GM12878 (cell line): ENCODE measurements at regions not wholly inside any gene's neighbourhood (a gene's known extent, or its start where the extent isn't known, plus 50 kb on each side); places are given as distances from the start of the nearest gene placed in this dataset.

Source experiments
- ATAC-seq: fragments of 200-7000 bp; cut with Tn5 transposase; 3 replicates; pipeline ENCODE4 v1.9.1; 2020; ENCODE audit warnings: mild to moderate bottlenecking, moderate library complexity
- BruUV-seq: library from RNA; stranded (reverse); fragments of 400-500 nt; replicated peaks from 2 replicates; lab custom pipeline; 2021; lab: Mats Ljungman, UMichigan
- CTCF ChIA-PET: fragments of 300-600 bp; sonication (Branson Sonifier 250); formaldehyde crosslinking; extraction: SDS; loops from one replicate; lab custom pipeline; 2021; ENCODE audit warnings: inconsistent platforms; lab: Yijun Ruan, JAX
- POLR2A ChIA-PET: fragments of 350-600 bp; formaldehyde crosslinking; extraction: SDS; loops from one replicate; lab custom pipeline; 2021; ENCODE audit warnings: inconsistent platforms; lab: Charles Lee
- RAD21 ChIA-PET: fragments of 300-600 bp; sonication (Branson Sonifier 250); formaldehyde crosslinking; loops from one replicate; lab custom pipeline; 2023; ENCODE audit warnings: antibody characterized with exemption; ENCODE audit not compliant: unreplicated experiment; lab: Charles Lee
- SMC1A ChIA-PET: fragments of 300-600 bp; sonication (Branson Sonifier 250); formaldehyde crosslinking; loops from one replicate; lab custom pipeline; 2023; ENCODE audit not compliant: unreplicated experiment, uncharacterized antibody; lab: Charles Lee
- DNase-seq: peaks from one replicate; pipeline ENCODE4 v3.0.0-alpha.2; 2011; ENCODE audit warnings: low read depth, low spot score
- FAIRE-seq: peaks from 3 replicates; lab custom pipeline; 2011; peaks lifted over from hg19 to GRCh38; lab: Jason Lieb, UNC
- H2AFZ ChIP-seq: 2 replicates; pipeline ENCODE4 v1.6.0; 2011; ENCODE audit warnings: low read depth, low read length, control low read depth; ENCODE audit not compliant: control insufficient read depth
- H3K27ac ChIP-seq: 2 replicates; pipeline ENCODE4 v1.5.1; 2011; ENCODE audit warnings: control low read depth; ENCODE audit not compliant: control insufficient read depth, insufficient read depth
- H3K27me3 ChIP-seq, 2 experiments: replicated peaks in 1 of 2; 2 replicates each; pipeline versions ENCODE4 v1.6.0 to v1.6.1; 2011; ENCODE audit warnings: low read length in 1 of 2; ENCODE audit not compliant: control insufficient read depth in 2 of 2, insufficient read depth in 2 of 2
- H3K36me3 ChIP-seq, 2 experiments: 2 replicates each; pipeline ENCODE4 v1.5.1; 2011; ENCODE audit warnings: low read length in 1 of 2; ENCODE audit not compliant: control insufficient read depth in 2 of 2, insufficient read depth in 2 of 2
- H3K4me1 ChIP-seq: 2 replicates; pipeline ENCODE4 v1.6.1; 2011; ENCODE audit warnings: mild to moderate bottlenecking, low read length, moderate library complexity, mixed read lengths; ENCODE audit not compliant: control insufficient read depth, insufficient read depth
- H3K4me2 ChIP-seq: 2 replicates; pipeline ENCODE4 v1.6.0; 2011; ENCODE audit warnings: control low read depth; ENCODE audit not compliant: control insufficient read depth, insufficient read depth
- H3K4me3 ChIP-seq: fragments of 200-600 bp; sonication (generic); 2 replicates; pipeline ENCODE4 v1.5.1; 2016
- H3K79me2 ChIP-seq: 2 replicates; pipeline ENCODE4 v1.6.0; 2011; ENCODE audit warnings: low read length; ENCODE audit not compliant: control insufficient read depth, insufficient read depth
- H3K9ac ChIP-seq: 2 replicates; pipeline ENCODE4 v1.8.0; 2011; ENCODE audit warnings: low read length, control low read depth, mixed read lengths; ENCODE audit not compliant: control insufficient read depth, insufficient read depth
- H3K9me3 ChIP-seq: replicated peaks from 3 replicates; pipeline ENCODE4 v1.5.1; 2011; ENCODE audit warnings: mild to moderate bottlenecking, low read length; ENCODE audit not compliant: control insufficient read depth, insufficient read depth
- H4K20me1 ChIP-seq: 2 replicates; pipeline ENCODE4 v1.6.0; 2011; ENCODE audit not compliant: control insufficient read depth, insufficient read depth
- ASH2L ChIP-seq: fragments of 300-600, 200-600 bp; sonication (generic); IDR thresholded peaks from 2 replicates; pipeline ENCODE4 v1.6.1; 2017; ENCODE audit warnings: low read depth, mild to moderate bottlenecking, borderline replicate concordance
- CBX3 ChIP-seq: fragments of 200-600 bp; sonication (generic); IDR thresholded peaks from 2 replicates; pipeline ENCODE4 v1.6.1; 2016; ENCODE audit warnings: low read depth, borderline replicate concordance
- CEBPB ChIP-seq, 2 experiments: fragments of 150-350 bp in 1 of 2; IDR thresholded peaks; 2 replicates each; pipeline ENCODE4 v1.6.1; 2012 to 2014; ENCODE audit warnings: low read depth in 2 of 2, low read length in 2 of 2, borderline replicate concordance in 1 of 2, inconsistent platforms in 1 of 2
- FOXM1 ChIP-seq: IDR thresholded peaks from 2 replicates; pipeline ENCODE4 v1.6.1; 2012; ENCODE audit warnings: low read depth, mild to moderate bottlenecking, inconsistent platforms, low read length, moderate library complexity
- HDAC6 ChIP-seq: fragments of 200-600 bp; sonication (generic); IDR thresholded peaks from one replicate; pipeline ENCODE4 v1.8.0; 2017; ENCODE audit warnings: antibody characterized with exemption; ENCODE audit not compliant: unreplicated experiment
- HDGF ChIP-seq: fragments of 450-650 bp; IDR thresholded peaks from 2 replicates; pipeline ENCODE4 v1.6.1; 2016; ENCODE audit warnings: antibody characterized with exemption
- IKZF2 ChIP-seq, 2 experiments: fragments of 450-650 bp; IDR thresholded peaks; 2 replicates each; pipeline ENCODE4 v1.6.1; 2017; ENCODE audit warnings: mild to moderate bottlenecking in 2 of 2, moderate library complexity in 2 of 2
- KLF5 ChIP-seq: fragments of 450-650 bp; IDR thresholded peaks from 2 replicates; pipeline ENCODE4 v1.6.1; 2014; ENCODE audit warnings: mild to moderate bottlenecking; ENCODE audit not compliant: partially characterized antibody
- MEF2A ChIP-seq: IDR thresholded peaks from 2 replicates; pipeline ENCODE4 v1.6.1; 2011; ENCODE audit warnings: low read depth, mild to moderate bottlenecking, low read length, moderate library complexity; ENCODE audit not compliant: insufficient read depth
- MYB ChIP-seq: fragments of 150-350 bp; IDR thresholded peaks from 2 replicates; pipeline ENCODE4 v1.6.1; 2014; ENCODE audit warnings: mild to moderate bottlenecking, low read depth, low read length, borderline replicate concordance
- NFYA ChIP-seq: IDR thresholded peaks from 2 replicates; pipeline ENCODE4 v1.6.1; 2011; ENCODE audit warnings: low read depth, mild to moderate bottlenecking, low read length, improper control_type of control experiment, borderline replicate concordance
- PAX5 ChIP-seq: IDR thresholded peaks from 2 replicates; pipeline ENCODE4 v1.6.1; 2011; ENCODE audit warnings: low read depth, low read length, borderline replicate concordance
- PML ChIP-seq: IDR thresholded peaks from 2 replicates; pipeline ENCODE4 v1.6.1; 2012; ENCODE audit warnings: low read length, inconsistent platforms
- SIX5 ChIP-seq: IDR thresholded peaks from 2 replicates; pipeline ENCODE4 v1.6.1; 2011; ENCODE audit warnings: mild to moderate bottlenecking, low read depth, low read length, moderate library complexity; ENCODE audit not compliant: severe bottlenecking
- SRF ChIP-seq, 2 experiments: IDR thresholded peaks; 2 replicates each; pipeline ENCODE4 v1.6.1; 2011; ENCODE audit warnings: low read depth in 2 of 2, low read length in 2 of 2, mild to moderate bottlenecking in 1 of 2, moderate library complexity in 1 of 2
- TCF12 ChIP-seq: IDR thresholded peaks from 2 replicates; pipeline ENCODE4 v1.6.1; 2011; ENCODE audit warnings: low read depth, mild to moderate bottlenecking, low read length
- WGBS: methylation state at CpG from one replicate; pipeline ENCODE4 v1.1.6; 2016; ENCODE audit warnings: low lambda C conversion rate; ENCODE audit not compliant: insufficient replicate concordance, insufficient coverage; ENCODE audit errors: missing lambda C conversion rate; 5-methylcytosine and 5-hydroxymethylcytosine counted together
- in situ Hi-C: fragments of 300-500 bp; cut with MboI; formaldehyde crosslinking; loops from 9 replicates; pipeline ENCODE4 v1.14.3; 2018; ENCODE audit warnings: mixed read lengths
- intact Hi-C: fragments of 100-400 bp; cut with micrococcal nuclease; formaldehyde crosslinking; loops from one replicate; pipeline ENCODE4 v1.14.2; 2022; ENCODE audit not compliant: unreplicated experiment
- TF ChIP-seq, protein P1 (sequence below): fragments of 450-650 bp; IDR thresholded peaks from 2 replicates; pipeline ENCODE4 v1.6.1; 2016; ENCODE audit warnings: mild to moderate bottlenecking
- TF ChIP-seq, protein P2 (sequence below): fragments of 450-650 bp; formaldehyde crosslinking; IDR thresholded peaks from 2 replicates; pipeline ENCODE4 v1.5.0; 2022; ENCODE audit warnings: mild to moderate bottlenecking, missing genetic modification characterization

DNA sequence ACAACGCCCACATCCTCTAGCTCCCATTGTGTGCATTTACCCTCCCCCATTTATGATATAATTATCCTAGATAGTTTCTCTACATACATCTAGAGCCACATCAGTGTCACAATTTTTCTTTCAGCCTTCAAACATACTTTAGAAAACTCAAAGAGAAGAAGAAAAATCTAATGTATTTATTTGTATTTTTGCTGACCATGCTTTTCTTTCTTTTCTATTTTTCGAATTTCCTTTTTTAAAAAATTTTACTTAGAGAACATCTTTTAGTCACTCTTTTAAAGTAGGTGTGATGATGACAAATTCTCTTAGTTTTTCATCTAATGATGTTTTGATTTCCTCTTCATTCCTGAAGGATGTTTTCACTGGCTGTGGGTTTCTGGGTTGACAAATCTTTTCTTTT lies 117.0 kb upstream of the CHL1 start:
- Histone ChIP-seq H2AFZ (no peak overlapping the region), H3K4me1 (no peaks in the 10 kb centered on the region), H3K9me3 (no peaks in the 10 kb centered on the region), H3K4me3 (no peak overlapping the region), H4K20me1 (no peaks in the 10 kb centered on the region), H3K36me3 (no peaks in the 10 kb centered on the region), H3K27me3 (no peaks in the 10 kb centered on the region; a peak in 1 of 4 replicates), H3K9ac (no peak overlapping the region), H3K79me2 (no peaks in the 10 kb centered on the region), H3K4me2 (no peak overlapping the region), H3K27ac (no peak overlapping the region)
- SMC1A ChIA-PET = interaction anchor here (0.9 to 3.3 kb wide), 5 partner anchors 26 to 293 kb away, joined by 3 to 14 read pairs (median 3); no protein-coding TSS in a partner anchor
- DNase-seq (no peak), FAIRE-seq (no peak), ATAC-seq (no peak)
- RAD21 ChIA-PET = interaction anchor here (1.8 kb wide), 1 partner anchor 275 kb away, joined by 7 read pairs; no protein-coding TSS in a partner anchor
- in situ Hi-C loops (no loop called here), intact Hi-C loops (no loop called here)
- POLR2A ChIA-PET = no interaction called here
- no peak for TF ChIP-seq SRF (IDR thresholded peaks at IDR 0.05; ENCODE audit: low read depth in 2 of 2, low read length in 2 of 2)
- TF ChIP-seq PAX5 = no peak
- TF ChIP-seq, protein P1, sequence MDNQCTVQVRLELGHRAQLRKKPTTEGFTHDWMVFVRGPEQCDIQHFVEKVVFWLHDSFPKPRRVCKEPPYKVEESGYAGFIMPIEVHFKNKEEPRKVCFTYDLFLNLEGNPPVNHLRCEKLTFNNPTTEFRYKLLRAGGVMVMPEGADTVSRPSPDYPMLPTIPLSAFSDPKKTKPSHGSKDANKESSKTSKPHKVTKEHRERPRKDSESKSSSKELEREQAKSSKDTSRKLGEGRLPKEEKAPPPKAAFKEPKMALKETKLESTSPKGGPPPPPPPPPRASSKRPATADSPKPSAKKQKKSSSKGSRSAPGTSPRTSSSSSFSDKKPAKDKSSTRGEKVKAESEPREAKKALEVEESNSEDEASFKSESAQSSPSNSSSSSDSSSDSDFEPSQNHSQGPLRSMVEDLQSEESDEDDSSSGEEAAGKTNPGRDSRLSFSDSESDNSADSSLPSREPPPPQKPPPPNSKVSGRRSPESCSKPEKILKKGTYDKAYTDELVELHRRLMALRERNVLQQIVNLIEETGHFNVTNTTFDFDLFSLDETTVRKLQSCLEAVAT = no peak
- TF ChIP-seq MEF2A = no peak
- no peak for TF ChIP-seq HDGF
- TF ChIP-seq MYB = no peak
- no peak for TF ChIP-seq HDAC6
- TF ChIP-seq CBX3 = no peak
- no peak for TF ChIP-seq IKZF2 (IDR thresholded peaks at IDR 0.05)
- TF ChIP-seq, protein P2, sequence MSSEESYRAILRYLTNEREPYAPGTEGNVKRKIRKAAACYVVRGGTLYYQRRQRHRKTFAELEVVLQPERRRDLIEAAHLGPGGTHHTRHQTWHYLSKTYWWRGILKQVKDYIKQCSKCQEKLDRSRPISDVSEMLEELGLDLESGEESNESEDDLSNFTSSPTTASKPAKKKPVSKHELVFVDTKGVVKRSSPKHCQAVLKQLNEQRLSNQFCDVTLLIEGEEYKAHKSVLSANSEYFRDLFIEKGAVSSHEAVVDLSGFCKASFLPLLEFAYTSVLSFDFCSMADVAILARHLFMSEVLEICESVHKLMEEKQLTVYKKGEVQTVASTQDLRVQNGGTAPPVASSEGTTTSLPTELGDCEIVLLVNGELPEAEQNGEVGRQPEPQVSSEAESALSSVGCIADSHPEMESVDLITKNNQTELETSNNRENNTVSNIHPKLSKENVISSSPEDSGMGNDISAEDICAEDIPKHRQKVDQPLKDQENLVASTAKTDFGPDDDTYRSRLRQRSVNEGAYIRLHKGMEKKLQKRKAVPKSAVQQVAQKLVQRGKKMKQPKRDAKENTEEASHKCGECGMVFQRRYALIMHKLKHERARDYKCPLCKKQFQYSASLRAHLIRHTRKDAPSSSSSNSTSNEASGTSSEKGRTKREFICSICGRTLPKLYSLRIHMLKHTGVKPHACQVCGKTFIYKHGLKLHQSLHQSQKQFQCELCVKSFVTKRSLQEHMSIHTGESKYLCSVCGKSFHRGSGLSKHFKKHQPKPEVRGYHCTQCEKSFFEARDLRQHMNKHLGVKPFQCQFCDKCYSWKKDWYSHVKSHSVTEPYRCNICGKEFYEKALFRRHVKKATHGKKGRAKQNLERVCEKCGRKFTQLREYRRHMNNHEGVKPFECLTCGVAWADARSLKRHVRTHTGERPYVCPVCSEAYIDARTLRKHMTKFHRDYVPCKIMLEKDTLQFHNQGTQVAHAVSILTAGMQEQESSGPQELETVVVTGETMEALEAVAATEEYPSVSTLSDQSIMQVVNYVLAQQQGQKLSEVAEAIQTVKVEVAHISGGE (CRISPR knock-in tag) = no peak
- TF ChIP-seq SIX5 = no peak
- no peak for TF ChIP-seq ASH2L
- no peak for TF ChIP-seq FOXM1
- TF ChIP-seq CEBPB (IDR thresholded peaks at IDR 0.05; ENCODE audit: borderline replicate concordance in 1 of 2, low read depth in 2 of 2, low read length in 2 of 2) = no peak
- TF ChIP-seq NFYA = no peak
- TF ChIP-seq TCF12 = no peak
- no peak for TF ChIP-seq PML
- TF ChIP-seq KLF5 = no peak
- no TSS peak for BruUV-seq
- 9% methylated on average over 2 of the region's 2 CpGs for WGBS
- CTCF ChIA-PET = interaction anchor here (1.4 to 1.8 kb wide), 2 partner anchors 274 to 275 kb away, joined by 6 to 7 read pairs; no protein-coding TSS in a partner anchor
